22Rv1 (cell line): ENCODE measurements at regions not wholly inside any gene's neighbourhood (a gene's known extent, or its start where the extent isn't known, plus 50 kb on each side); places are given as distances from the start of the nearest gene placed in this dataset.

ENCODE experiments used
- ZFX ChIP-seq: fragments of 450-650 bp; IDR thresholded peaks from 2 replicates; pipeline ENCODE4 v1.6.1; 2017; ENCODE audit warnings: antibody characterized with exemption, borderline replicate concordance
- TF ChIP-seq, protein P1 (sequence below): fragments of 450-650 bp; IDR thresholded peaks from 2 replicates; pipeline ENCODE4 v1.5.1; 2017; ENCODE audit warnings: mild to moderate bottlenecking

DNA sequence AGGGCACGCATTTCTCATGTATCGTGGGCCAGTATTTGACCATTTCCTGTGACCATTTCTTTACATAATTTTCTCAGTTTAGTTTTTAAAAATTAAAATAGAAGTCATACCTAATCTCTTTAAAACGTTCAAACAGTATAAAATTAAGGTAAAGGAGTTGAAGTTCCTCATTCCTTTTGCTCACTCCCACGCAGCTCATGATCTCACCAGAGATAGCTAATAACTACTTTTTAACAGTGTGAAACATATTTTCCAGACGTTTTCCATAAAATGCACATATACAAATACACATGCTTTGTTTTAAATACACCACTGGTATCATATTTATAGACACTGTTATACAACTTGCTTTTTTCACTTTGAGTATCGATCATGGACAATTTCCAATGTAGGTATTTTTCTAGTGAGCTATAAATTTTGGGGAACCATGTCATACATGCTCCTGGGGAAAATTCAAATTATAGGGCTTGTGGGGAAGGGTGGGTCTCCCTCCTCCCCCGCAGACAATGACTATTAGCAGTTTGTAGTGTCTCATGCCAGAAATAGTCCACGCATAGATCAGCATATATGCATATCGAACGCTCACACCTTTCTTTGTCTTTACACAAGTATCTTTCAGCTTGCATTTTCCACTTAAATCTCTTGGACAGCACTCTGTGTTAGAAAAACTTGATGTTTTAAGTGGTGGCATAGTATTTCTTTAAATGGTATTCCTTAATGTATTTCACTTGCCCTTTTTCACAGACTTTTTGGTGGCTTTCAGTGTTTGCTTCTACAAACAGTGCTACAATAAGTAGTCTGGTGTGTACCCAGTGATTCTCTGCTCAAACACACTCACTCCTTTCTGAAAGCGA lies 145.5 kb upstream of the ZNF217 start:
- TF ChIP-seq, protein P1, sequence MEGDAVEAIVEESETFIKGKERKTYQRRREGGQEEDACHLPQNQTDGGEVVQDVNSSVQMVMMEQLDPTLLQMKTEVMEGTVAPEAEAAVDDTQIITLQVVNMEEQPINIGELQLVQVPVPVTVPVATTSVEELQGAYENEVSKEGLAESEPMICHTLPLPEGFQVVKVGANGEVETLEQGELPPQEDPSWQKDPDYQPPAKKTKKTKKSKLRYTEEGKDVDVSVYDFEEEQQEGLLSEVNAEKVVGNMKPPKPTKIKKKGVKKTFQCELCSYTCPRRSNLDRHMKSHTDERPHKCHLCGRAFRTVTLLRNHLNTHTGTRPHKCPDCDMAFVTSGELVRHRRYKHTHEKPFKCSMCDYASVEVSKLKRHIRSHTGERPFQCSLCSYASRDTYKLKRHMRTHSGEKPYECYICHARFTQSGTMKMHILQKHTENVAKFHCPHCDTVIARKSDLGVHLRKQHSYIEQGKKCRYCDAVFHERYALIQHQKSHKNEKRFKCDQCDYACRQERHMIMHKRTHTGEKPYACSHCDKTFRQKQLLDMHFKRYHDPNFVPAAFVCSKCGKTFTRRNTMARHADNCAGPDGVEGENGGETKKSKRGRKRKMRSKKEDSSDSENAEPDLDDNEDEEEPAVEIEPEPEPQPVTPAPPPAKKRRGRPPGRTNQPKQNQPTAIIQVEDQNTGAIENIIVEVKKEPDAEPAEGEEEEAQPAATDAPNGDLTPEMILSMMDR: no peak
- TF ChIP-seq ZFX: no peak
